ENCODE measurements at regions not wholly inside any gene's neighbourhood (a gene's known extent, or its start where the extent isn't known, plus 50 kb on each side); places are given as distances from the start of the nearest gene placed in this dataset.

DNA sequence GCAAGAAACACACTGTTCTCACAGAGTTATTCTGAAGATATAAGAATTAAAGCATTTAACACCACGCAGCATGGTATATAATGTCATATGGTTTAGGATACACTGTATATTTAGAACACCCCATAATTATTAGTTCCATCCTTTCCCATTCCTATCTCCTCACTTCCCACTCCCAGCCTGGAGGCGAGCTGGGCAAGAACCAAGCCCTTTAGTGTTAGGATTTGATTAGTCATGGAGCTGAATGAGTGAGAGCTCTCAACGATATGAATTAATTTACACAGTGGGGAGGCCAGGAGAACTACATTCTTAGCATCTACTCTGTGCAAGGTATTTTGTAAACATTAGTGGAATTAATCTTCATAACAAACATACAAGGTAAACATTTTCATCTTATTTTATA is 934.3 kb downstream of the DIAPH3 start:
- no peaks in the 10 kb centered on the region for H3K79me2 ChIP-seq
- no peak for DNase-seq (ENCODE audit: low spot score)

DNA sequence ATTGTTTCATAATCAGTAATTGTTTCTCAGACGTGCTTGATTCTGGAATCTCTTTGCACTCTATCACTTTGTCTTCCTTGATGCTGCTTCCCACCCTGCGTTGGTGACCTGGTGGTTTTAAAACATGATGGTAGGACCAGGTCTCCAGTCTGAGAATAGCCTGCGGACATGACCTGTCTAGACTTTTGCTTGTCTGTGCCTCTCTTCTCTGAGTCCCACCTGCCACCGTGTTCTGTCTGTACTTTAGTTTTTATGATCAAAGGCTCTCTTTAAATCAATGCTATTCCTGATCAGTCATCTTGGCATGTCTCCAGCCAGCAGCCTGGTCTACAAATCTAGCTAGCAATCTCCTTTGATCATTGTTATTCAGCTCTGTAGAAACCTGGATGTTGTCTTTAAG is 933.9 kb downstream of the DIAPH3 start:
- H3K4me2 ChIP-seq, result no peak overlapping the region

More for the DNA sequence above, 934.3 kb downstream of the DIAPH3 start:
- H2AFZ ChIP-seq, result no peak overlapping the region
- H3K4me3 ChIP-seq, result no peak overlapping the region
- no peak overlapping the region for H3K4me2 ChIP-seq
- H3K27ac ChIP-seq, result no peak overlapping the region
- H3K9me2 ChIP-seq (replicated peaks; ENCODE audit: insufficient read depth), result no peaks in the 10 kb centered on the region
- H4K20me1 ChIP-seq (ENCODE audit: insufficient read depth, poor library complexity, severe bottlenecking), result no peaks in the 10 kb centered on the region
- WGBS (ENCODE audit: low lambda C conversion rate, missing lambda C conversion rate), result 79% methylated on average over 3 of the region's 3 CpGs
- TF ChIP-seq EZH2phosphoT487 (IDR thresholded peaks at IDR 0.05; ENCODE audit: low read depth, severe bottlenecking, unreplicated experiment), result no peak
- no peaks in the 10 kb centered on the region for H3K4me1 ChIP-seq (ENCODE audit: insufficient read depth)
- no peaks in the 10 kb centered on the region for H3K27me3 ChIP-seq
- no peaks in the 10 kb centered on the region for H3K36me3 ChIP-seq (replicated peaks; ENCODE audit: insufficient read depth, low read depth)
- H3K9me3 ChIP-seq (ENCODE audit: low read depth), result no peaks in the 10 kb centered on the region

DNA sequence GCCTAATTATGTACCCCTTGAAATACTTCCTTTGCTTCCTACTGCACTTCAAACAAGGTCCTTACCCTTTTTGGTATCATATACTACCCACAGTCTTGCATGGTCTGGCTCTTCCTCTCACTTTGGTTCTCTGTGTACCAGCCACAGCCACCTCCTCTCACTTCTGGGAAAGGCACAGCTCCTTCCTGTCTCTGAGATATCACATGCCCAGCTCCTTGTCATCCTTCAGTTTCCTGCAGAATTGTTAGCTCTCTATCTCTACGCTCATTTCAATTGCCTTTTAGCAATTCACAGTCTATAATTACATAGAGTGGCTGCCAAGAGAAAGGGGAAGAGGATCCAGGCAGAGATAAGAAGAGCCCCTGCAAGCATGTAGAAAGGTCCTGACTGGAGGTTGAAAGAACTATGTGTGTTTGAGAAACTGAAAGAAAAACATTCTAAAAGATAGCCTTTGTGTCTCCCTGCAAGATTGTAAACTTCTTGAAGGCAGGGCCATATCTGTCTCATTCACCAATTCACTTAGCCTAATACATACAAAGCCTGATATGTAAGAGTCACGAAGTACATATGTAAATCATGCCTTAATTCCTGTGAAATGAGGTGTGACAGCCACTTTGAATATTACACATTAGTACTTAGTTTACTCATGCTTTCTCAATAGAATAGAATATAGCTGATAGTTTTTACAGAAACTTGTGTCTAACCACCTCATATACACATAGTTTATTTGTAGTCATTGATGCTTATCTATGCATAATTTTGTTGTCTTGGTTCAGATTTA is 933.1 kb downstream of the DIAPH3 start:
- H3K9me2 ChIP-seq (replicated peaks; ENCODE audit: insufficient read depth), result no peaks in the 10 kb centered on the region
- H3K79me2 ChIP-seq, result no peaks in the 10 kb centered on the region
- no peaks in the 10 kb centered on the region for H4K20me1 ChIP-seq (ENCODE audit: insufficient read depth, poor library complexity, severe bottlenecking)
- DNase-seq (ENCODE audit: low spot score), result no peak
- H3K27ac ChIP-seq, result no peak overlapping the region
- no peaks in the 10 kb centered on the region for H3K27me3 ChIP-seq
- WGBS (ENCODE audit: low lambda C conversion rate, missing lambda C conversion rate), result 58% methylated on average over 2 of the region's 2 CpGs
- H3K4me3 ChIP-seq, result no peak overlapping the region
- H3K9me3 ChIP-seq (ENCODE audit: low read depth), result no peaks in the 10 kb centered on the region
- H3K4me1 ChIP-seq (ENCODE audit: insufficient read depth), result no peaks in the 10 kb centered on the region
- H2AFZ ChIP-seq, result no peak overlapping the region
- H3K36me3 ChIP-seq (replicated peaks; ENCODE audit: insufficient read depth, low read depth), result no peaks in the 10 kb centered on the region
- no peak overlapping the region for H3K4me2 ChIP-seq
- TF ChIP-seq, protein P1, sequence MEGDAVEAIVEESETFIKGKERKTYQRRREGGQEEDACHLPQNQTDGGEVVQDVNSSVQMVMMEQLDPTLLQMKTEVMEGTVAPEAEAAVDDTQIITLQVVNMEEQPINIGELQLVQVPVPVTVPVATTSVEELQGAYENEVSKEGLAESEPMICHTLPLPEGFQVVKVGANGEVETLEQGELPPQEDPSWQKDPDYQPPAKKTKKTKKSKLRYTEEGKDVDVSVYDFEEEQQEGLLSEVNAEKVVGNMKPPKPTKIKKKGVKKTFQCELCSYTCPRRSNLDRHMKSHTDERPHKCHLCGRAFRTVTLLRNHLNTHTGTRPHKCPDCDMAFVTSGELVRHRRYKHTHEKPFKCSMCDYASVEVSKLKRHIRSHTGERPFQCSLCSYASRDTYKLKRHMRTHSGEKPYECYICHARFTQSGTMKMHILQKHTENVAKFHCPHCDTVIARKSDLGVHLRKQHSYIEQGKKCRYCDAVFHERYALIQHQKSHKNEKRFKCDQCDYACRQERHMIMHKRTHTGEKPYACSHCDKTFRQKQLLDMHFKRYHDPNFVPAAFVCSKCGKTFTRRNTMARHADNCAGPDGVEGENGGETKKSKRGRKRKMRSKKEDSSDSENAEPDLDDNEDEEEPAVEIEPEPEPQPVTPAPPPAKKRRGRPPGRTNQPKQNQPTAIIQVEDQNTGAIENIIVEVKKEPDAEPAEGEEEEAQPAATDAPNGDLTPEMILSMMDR (IDR thresholded peaks at IDR 0.05; ENCODE audit: poor library complexity), result no peak
- no peak for TF ChIP-seq EZH2 (IDR thresholded peaks at IDR 0.05; ENCODE audit: borderline replicate concordance)
- no peak for TF ChIP-seq EZH2phosphoT487 (IDR thresholded peaks at IDR 0.05; ENCODE audit: low read depth, severe bottlenecking, unreplicated experiment)

More for the DNA sequence above, 933.9 kb downstream of the DIAPH3 start:
- Histone ChIP-seq H3K4me3 (no peak overlapping the region), H3K36me3 (replicated peaks; ENCODE audit: insufficient read depth, low read depth) (no peaks in the 10 kb centered on the region), H3K79me2 (no peaks in the 10 kb centered on the region), H2AFZ (no peak overlapping the region), H3K27ac (no peak overlapping the region), H3K27me3 (no peaks in the 10 kb centered on the region), H3K9me2 (replicated peaks; ENCODE audit: insufficient read depth) (no peaks in the 10 kb centered on the region), H3K9me3 (ENCODE audit: low read depth) (no peaks in the 10 kb centered on the region), H4K20me1 (ENCODE audit: insufficient read depth, poor library complexity, severe bottlenecking) (no peaks in the 10 kb centered on the region), H3K4me1 (ENCODE audit: insufficient read depth) (no peaks in the 10 kb centered on the region)
- TF ChIP-seq EZH2 (IDR thresholded peaks at IDR 0.05; ENCODE audit: borderline replicate concordance), result no peak
- TF ChIP-seq, protein P1 (IDR thresholded peaks at IDR 0.05; ENCODE audit: poor library complexity), result no peak
- TF ChIP-seq EZH2phosphoT487 (IDR thresholded peaks at IDR 0.05; ENCODE audit: low read depth, severe bottlenecking, unreplicated experiment), result no peak
- 57% methylated on average over 4 of the region's 4 CpGs for WGBS (ENCODE audit: low lambda C conversion rate, missing lambda C conversion rate)
- DNase-seq (ENCODE audit: low spot score), result no peak

DNA sequence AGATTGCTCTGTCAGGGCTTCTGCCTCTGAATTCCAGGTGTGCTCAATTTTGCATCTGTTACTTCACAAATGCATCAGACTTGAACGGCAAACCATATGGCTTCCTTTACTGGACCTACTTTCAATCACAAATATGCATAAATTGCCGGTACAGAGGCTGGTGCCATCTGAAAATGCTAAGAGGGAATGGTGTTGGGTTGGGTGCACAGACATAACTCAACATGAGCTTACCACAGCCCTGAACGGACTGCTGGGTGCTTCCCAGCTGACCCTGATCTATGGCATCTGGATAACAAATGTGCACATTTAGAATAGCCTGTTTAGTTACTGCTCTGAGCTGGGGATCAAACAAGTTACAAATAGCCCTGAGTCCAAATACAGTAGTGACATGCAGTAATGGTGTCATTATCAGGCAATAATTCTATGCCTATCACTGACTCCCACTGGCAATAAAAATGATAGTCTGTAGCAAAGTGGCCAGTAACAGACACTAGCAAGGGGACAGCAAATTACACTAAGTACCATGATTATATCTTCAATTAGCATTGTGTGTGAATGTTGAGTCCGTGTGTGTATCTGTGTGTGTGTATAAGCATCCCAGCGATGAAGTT is 927.3 kb downstream of the DIAPH3 start:
- no peak overlapping the region for H2AFZ ChIP-seq
- H3K27me3 ChIP-seq, result no peaks in the 10 kb centered on the region
- no peaks in the 10 kb centered on the region for H4K20me1 ChIP-seq (ENCODE audit: insufficient read depth, poor library complexity, severe bottlenecking)
- H3K4me2 ChIP-seq, result no peak overlapping the region
- TF ChIP-seq, protein P1 (IDR thresholded peaks at IDR 0.05; ENCODE audit: poor library complexity), result no peak
- TF ChIP-seq EZH2 (IDR thresholded peaks at IDR 0.05; ENCODE audit: borderline replicate concordance), result no peak
- TF ChIP-seq EZH2phosphoT487 (IDR thresholded peaks at IDR 0.05; ENCODE audit: low read depth, severe bottlenecking, unreplicated experiment), result no peak
- DNase-seq (ENCODE audit: low spot score), result no peak
- no peaks in the 10 kb centered on the region for H3K79me2 ChIP-seq
- H3K9me2 ChIP-seq (replicated peaks; ENCODE audit: insufficient read depth), result no peaks in the 10 kb centered on the region
- H3K36me3 ChIP-seq (replicated peaks; ENCODE audit: insufficient read depth, low read depth), result no peaks in the 10 kb centered on the region
- H3K4me3 ChIP-seq, result no peak overlapping the region
- no peaks in the 10 kb centered on the region for H3K4me1 ChIP-seq (ENCODE audit: insufficient read depth)
- H3K27ac ChIP-seq, result no peak overlapping the region
- 82% methylated on average over 5 of the region's 5 CpGs for WGBS (ENCODE audit: low lambda C conversion rate, missing lambda C conversion rate)
- H3K9me3 ChIP-seq (ENCODE audit: low read depth), result no peaks in the 10 kb centered on the region

All from hepatocyte (in vitro differentiated cells).